Natural killer cell treated with Interleukin-12 subunit alpha and Interleukin-12 subunit beta and Interleukin-15 and Interleukin-18, amount 100 ng/mL, for 72 hours (primary cell): ENCODE measurements at regions not wholly inside any gene's neighbourhood (a gene's known extent, or its start where the extent isn't known, plus 50 kb on each side); places are given as distances from the start of the nearest gene placed in this dataset.
A peak's percentile ranks its signal among the peaks of the same experiment; 100 is the strongest.
"Not testable (repeated sequence)": the region's sequence is repeated elsewhere in the genome, so short reads cannot be mapped to it uniquely, and the experiment has no call there.

Experiments
- ATAC-seq, 2 donors: fragments of 150-1000 bp; cut with Tn5 transposase in 1 of 2; sonication (Bioruptor Pico), chemical (Tn5 transposase) in 1 of 2; 2 replicates each; pipeline ENCODE4 v1.10.0; 2021
- DNase-seq: peaks from one replicate; pipeline ENCODE4 v3.0.0; 2022; ENCODE audit warnings: low spot score
- H3K27ac Mint-ChIP-seq, 2 donors: 1 replicate in 1 of 2; 2 replicates in 1 of 2; pipeline ENCODE4 v1.8.0; 2022; ENCODE audit warnings: mixed read lengths in 2 of 2, mild to moderate bottlenecking in 1 of 2, moderate library complexity in 1 of 2
- H3K27me3 Mint-ChIP-seq, 2 donors: 1 replicate in 1 of 2; 2 replicates in 1 of 2; pipeline ENCODE4 v1.8.0; 2022; ENCODE audit warnings: mixed read lengths in 2 of 2
- H3K36me3 Mint-ChIP-seq: one replicate; pipeline ENCODE4 v1.8.0; 2022; ENCODE audit warnings: mixed read lengths
- H3K4me1 Mint-ChIP-seq, 2 donors: 1 replicate in 1 of 2; 2 replicates in 1 of 2; pipeline ENCODE4 v1.8.0; 2022; ENCODE audit warnings: low read depth in 2 of 2, mixed read lengths in 2 of 2, mild to moderate bottlenecking in 1 of 2
- H3K4me3 Mint-ChIP-seq: one replicate; pipeline ENCODE4 v1.8.0; 2022; ENCODE audit warnings: mixed read lengths
- H3K9me3 Mint-ChIP-seq: 2 replicates; pipeline ENCODE4 v1.8.0; 2022; ENCODE audit warnings: mixed read lengths

- not testable (repeated sequence) for ATAC-seq, H3K9me3 Mint-ChIP-seq, DNase-seq, H3K36me3 Mint-ChIP-seq, H3K4me3 Mint-ChIP-seq, H3K4me1 Mint-ChIP-seq, H3K27me3 Mint-ChIP-seq, H3K27ac Mint-ChIP-seq
Observed at GRCh38 chr9:41367301-41367700, 178.2 kb upstream of the ZNG1F start.

- H3K9me3 Mint-ChIP-seq, H3K4me1 Mint-ChIP-seq, H3K36me3 Mint-ChIP-seq, H3K4me3 Mint-ChIP-seq, H3K27me3 Mint-ChIP-seq, DNase-seq, ATAC-seq, H3K27ac Mint-ChIP-seq: not testable (repeated sequence)
Observed at GRCh38 chr9:41361790-41362189, 172.7 kb upstream of the ZNG1F start.

- not testable (repeated sequence) for DNase-seq, H3K27me3 Mint-ChIP-seq, H3K36me3 Mint-ChIP-seq, H3K9me3 Mint-ChIP-seq, H3K4me1 Mint-ChIP-seq
- peak in 1 of 2 donors; percentile 69 for ATAC-seq
- peak overlapping the region; percentile 94 for H3K4me3 Mint-ChIP-seq
- H3K27ac Mint-ChIP-seq, result peak overlapping the region; percentile 80 to 89
Observed at GRCh38 chr9:41359116-41359515, 170.0 kb upstream of the ZNG1F start.

- ATAC-seq, H3K4me1 Mint-ChIP-seq, H3K9me3 Mint-ChIP-seq, H3K27me3 Mint-ChIP-seq, H3K36me3 Mint-ChIP-seq: not testable (repeated sequence)
- Mint-ChIP-seq H3K4me3 (peak overlapping the region; percentile 94), H3K27ac (peak overlapping the region; percentile 80 to 89)
- peak; percentile 87 for DNase-seq
Observed at GRCh38 chr9:41358682-41359081, 169.6 kb upstream of the ZNG1F start.

GRCh38 chr9:41357918-41358404, 168.8 kb upstream of the ZNG1F start:
- not testable (repeated sequence) for H3K36me3 Mint-ChIP-seq, H3K27me3 Mint-ChIP-seq, H3K9me3 Mint-ChIP-seq, DNase-seq, ATAC-seq, H3K4me1 Mint-ChIP-seq
- H3K27ac Mint-ChIP-seq, result peak overlapping the region in 1 of 2 donors; percentile 89
- peak overlapping the region; percentile 73 for H3K4me3 Mint-ChIP-seq

- not testable (repeated sequence) for H3K36me3 Mint-ChIP-seq, H3K4me1 Mint-ChIP-seq, ATAC-seq, H3K27me3 Mint-ChIP-seq, H3K9me3 Mint-ChIP-seq, DNase-seq, H3K27ac Mint-ChIP-seq
- H3K4me3 Mint-ChIP-seq, result peak overlapping the region; percentile 73
Observed at GRCh38 chr9:41357350-41357748, 168.2 kb upstream of the ZNG1F start.

- H3K27ac Mint-ChIP-seq, H3K9me3 Mint-ChIP-seq, H3K4me3 Mint-ChIP-seq, H3K4me1 Mint-ChIP-seq, H3K27me3 Mint-ChIP-seq, H3K36me3 Mint-ChIP-seq: not testable (repeated sequence)
- peak; percentile 92 for DNase-seq
- ATAC-seq, result peak; percentile 62 to 69
Observed at GRCh38 chr9:41356588-41357349, 167.7 kb upstream of the ZNG1F start.

GRCh38 chr9:41355712-41356450, 166.8 kb upstream of the ZNG1F start:
- not testable (repeated sequence) for H3K36me3 Mint-ChIP-seq, H3K4me3 Mint-ChIP-seq, H3K27me3 Mint-ChIP-seq, DNase-seq, H3K27ac Mint-ChIP-seq, H3K4me1 Mint-ChIP-seq, H3K9me3 Mint-ChIP-seq, ATAC-seq

GRCh38 chr9:41354978-41355377, 165.9 kb upstream of the ZNG1F start:
- Mint-ChIP-seq H3K4me3 (peak overlapping the region; percentile 68), H3K27ac (peak overlapping the region; percentile 35 to 64)
- H3K27me3 Mint-ChIP-seq, DNase-seq, H3K4me1 Mint-ChIP-seq, H3K36me3 Mint-ChIP-seq, H3K9me3 Mint-ChIP-seq, ATAC-seq: not testable (repeated sequence)

GRCh38 chr9:41354060-41354934, 165.2 kb upstream of the ZNG1F start:
- Mint-ChIP-seq H3K4me3 (peak overlapping the region; percentile 68), H3K27ac (peak overlapping the region in 1 of 2 donors; percentile 35)
- not testable (repeated sequence) for H3K27me3 Mint-ChIP-seq, DNase-seq, H3K36me3 Mint-ChIP-seq, H3K4me1 Mint-ChIP-seq, H3K9me3 Mint-ChIP-seq, ATAC-seq

GRCh38 chr9:41353026-41353425, 163.9 kb upstream of the ZNG1F start:
- not testable (repeated sequence) for H3K4me3 Mint-ChIP-seq, ATAC-seq, DNase-seq, H3K4me1 Mint-ChIP-seq, H3K36me3 Mint-ChIP-seq, H3K9me3 Mint-ChIP-seq, H3K27me3 Mint-ChIP-seq, H3K27ac Mint-ChIP-seq

- not testable (repeated sequence) for H3K36me3 Mint-ChIP-seq, H3K27ac Mint-ChIP-seq, H3K4me3 Mint-ChIP-seq, H3K4me1 Mint-ChIP-seq, ATAC-seq, H3K27me3 Mint-ChIP-seq, DNase-seq, H3K9me3 Mint-ChIP-seq
Observed at GRCh38 chr9:41352390-41352789, 163.3 kb upstream of the ZNG1F start.

- H3K36me3 Mint-ChIP-seq, H3K9me3 Mint-ChIP-seq, ATAC-seq, H3K4me3 Mint-ChIP-seq, H3K27ac Mint-ChIP-seq, H3K4me1 Mint-ChIP-seq, DNase-seq, H3K27me3 Mint-ChIP-seq: not testable (repeated sequence)
Observed at GRCh38 chr9:41347893-41348292, 158.8 kb upstream of the ZNG1F start.

- H3K27me3 Mint-ChIP-seq, DNase-seq, H3K9me3 Mint-ChIP-seq, H3K4me1 Mint-ChIP-seq, H3K4me3 Mint-ChIP-seq, H3K36me3 Mint-ChIP-seq, H3K27ac Mint-ChIP-seq, ATAC-seq: not testable (repeated sequence)
Observed at GRCh38 chr9:41332562-41332961, 143.4 kb upstream of the ZNG1F start.
